WI38 (cell line): ENCODE measurements at regions not wholly inside any gene's neighbourhood (a gene's known extent, or its start where the extent isn't known, plus 50 kb on each side); places are given as distances from the start of the nearest gene placed in this dataset.

Experiments
- H3K4me3 ChIP-seq: 2 replicates; pipeline ENCODE4 v1.5.1; 2011; ENCODE audit warnings: low read depth, mild to moderate bottlenecking, control low read depth, low read length
- CTCF ChIP-seq: IDR thresholded peaks from 2 replicates; pipeline ENCODE4 v1.5.1; 2012; ENCODE audit warnings: low read depth, mild to moderate bottlenecking, control low read depth, low read length

- no peak for TF ChIP-seq CTCF
- H3K4me3 ChIP-seq: no peak overlapping the region
Measured at GRCh38 chr11:95516786-95517185, 272.8 kb downstream of the FAM76B start.

- H3K4me3 ChIP-seq: no peak overlapping the region
- TF ChIP-seq CTCF: no peak
Measured at GRCh38 chr11:95516175-95516574, 273.4 kb downstream of the FAM76B start.

GRCh38 chr11:95515371-95515770 lies 274.2 kb downstream of the FAM76B start:
- H3K4me3 ChIP-seq: no peak overlapping the region
- TF ChIP-seq CTCF: no peak

- no peak overlapping the region for H3K4me3 ChIP-seq
- no peak for TF ChIP-seq CTCF
Measured at GRCh38 chr11:95514416-95515110, 275.0 kb downstream of the FAM76B start.

- H3K4me3 ChIP-seq: no peak overlapping the region
- no peak for TF ChIP-seq CTCF
Measured at GRCh38 chr11:95512682-95513081, 276.9 kb downstream of the FAM76B start.

- no peak overlapping the region for H3K4me3 ChIP-seq
- TF ChIP-seq CTCF: no peak
Measured at GRCh38 chr11:95512177-95512576, 277.4 kb downstream of the FAM76B start.

- TF ChIP-seq CTCF: no peak
- H3K4me3 ChIP-seq: no peak overlapping the region
Measured at GRCh38 chr11:95508219-95508890, 277.4 kb upstream of the SESN3 start.
